HEK293 (cell line): ENCODE measurements at regions not wholly inside any gene's neighbourhood (a gene's known extent, or its start where the extent isn't known, plus 50 kb on each side); places are given as distances from the start of the nearest gene placed in this dataset.

ENCODE experiments used
- GFI1B ChIP-seq: fragments of 450-650 bp; formaldehyde crosslinking; IDR thresholded peaks from 2 replicates; pipeline ENCODE4 v1.5.1; 2016; ENCODE audit warnings: missing biosample characterization, missing genetic modification characterization
- KLF16 ChIP-seq: fragments of 450-650 bp; formaldehyde crosslinking; IDR thresholded peaks from 2 replicates; pipeline ENCODE4 v1.5.1; 2017; ENCODE audit warnings: missing biosample characterization, missing genetic modification characterization
- ZNF184 ChIP-seq: fragments of 450-650 bp; IDR thresholded peaks from 2 replicates; pipeline ENCODE4 v1.5.1; 2018; ENCODE audit warnings: missing biosample characterization, mild to moderate bottlenecking, missing genetic modification characterization
- ZNF202 ChIP-seq: fragments of 450-650 bp; formaldehyde crosslinking; IDR thresholded peaks from 2 replicates; pipeline ENCODE4 v1.5.1; 2016; ENCODE audit warnings: missing biosample characterization, missing genetic modification characterization, borderline replicate concordance
- ZNF292 ChIP-seq: fragments of 450-650 bp; formaldehyde crosslinking; IDR thresholded peaks from 2 replicates; pipeline ENCODE4 v1.5.1; 2016; ENCODE audit warnings: low read depth, missing biosample characterization, missing genetic modification characterization, borderline replicate concordance
- ZNF660 ChIP-seq: fragments of 450-650 bp; IDR thresholded peaks from 2 replicates; pipeline ENCODE4 v1.5.1; 2018; ENCODE audit warnings: missing biosample characterization, mild to moderate bottlenecking, missing genetic modification characterization
- ZNF768 ChIP-seq: fragments of 450-650 bp; formaldehyde crosslinking; IDR thresholded peaks from 2 replicates; pipeline ENCODE4 v1.5.1; 2018; ENCODE audit warnings: missing biosample characterization, mild to moderate bottlenecking, missing genetic modification characterization
- ZNF776 ChIP-seq: fragments of 450-650 bp; formaldehyde crosslinking; IDR thresholded peaks from 2 replicates; pipeline ENCODE4 v1.5.0; 2017; ENCODE audit warnings: missing biosample characterization, missing genetic modification characterization, borderline replicate concordance
- TF ChIP-seq, protein P1 (sequence below): fragments of 450-650 bp; formaldehyde crosslinking; IDR thresholded peaks from 2 replicates; pipeline ENCODE4 v1.5.1; 2016; ENCODE audit warnings: missing biosample characterization, missing genetic modification characterization

- no peak for TF ChIP-seq ZNF660 (tag by site-specific recombination)
- TF ChIP-seq KLF16 (tag by site-specific recombination): no peak
- TF ChIP-seq ZNF768: no peak
- TF ChIP-seq ZNF184 (tag by site-specific recombination): no peak
- TF ChIP-seq, protein P1, sequence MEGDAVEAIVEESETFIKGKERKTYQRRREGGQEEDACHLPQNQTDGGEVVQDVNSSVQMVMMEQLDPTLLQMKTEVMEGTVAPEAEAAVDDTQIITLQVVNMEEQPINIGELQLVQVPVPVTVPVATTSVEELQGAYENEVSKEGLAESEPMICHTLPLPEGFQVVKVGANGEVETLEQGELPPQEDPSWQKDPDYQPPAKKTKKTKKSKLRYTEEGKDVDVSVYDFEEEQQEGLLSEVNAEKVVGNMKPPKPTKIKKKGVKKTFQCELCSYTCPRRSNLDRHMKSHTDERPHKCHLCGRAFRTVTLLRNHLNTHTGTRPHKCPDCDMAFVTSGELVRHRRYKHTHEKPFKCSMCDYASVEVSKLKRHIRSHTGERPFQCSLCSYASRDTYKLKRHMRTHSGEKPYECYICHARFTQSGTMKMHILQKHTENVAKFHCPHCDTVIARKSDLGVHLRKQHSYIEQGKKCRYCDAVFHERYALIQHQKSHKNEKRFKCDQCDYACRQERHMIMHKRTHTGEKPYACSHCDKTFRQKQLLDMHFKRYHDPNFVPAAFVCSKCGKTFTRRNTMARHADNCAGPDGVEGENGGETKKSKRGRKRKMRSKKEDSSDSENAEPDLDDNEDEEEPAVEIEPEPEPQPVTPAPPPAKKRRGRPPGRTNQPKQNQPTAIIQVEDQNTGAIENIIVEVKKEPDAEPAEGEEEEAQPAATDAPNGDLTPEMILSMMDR: no peak
- TF ChIP-seq ZNF292 (tag by site-specific recombination): no peak
- no peak for TF ChIP-seq GFI1B
- TF ChIP-seq ZNF202 (tag by site-specific recombination): no peak
- no peak for TF ChIP-seq ZNF776
Measured at GRCh38 chr15:93302080-93302765, 213.2 kb upstream of the RGMA start.
